ENCODE measurements at regions not wholly inside any gene's neighbourhood (a gene's known extent, or its start where the extent isn't known, plus 50 kb on each side); places are given as distances from the start of the nearest gene placed in this dataset.
"Not testable (repeated sequence)": the region's sequence is repeated elsewhere in the genome, so short reads cannot be mapped to it uniquely, and the experiment has no call there.

GRCh38 chr9:81361296-81361695 is 328.1 kb downstream of the TLE1 start:
- DNase-seq: no peak

GRCh38 chr9:81351166-81351565 is 338.2 kb downstream of the TLE1 start:
- no peak for DNase-seq

GRCh38 chr9:81344366-81344765 is 345.0 kb downstream of the TLE1 start:
- no peak for DNase-seq

DNA sequence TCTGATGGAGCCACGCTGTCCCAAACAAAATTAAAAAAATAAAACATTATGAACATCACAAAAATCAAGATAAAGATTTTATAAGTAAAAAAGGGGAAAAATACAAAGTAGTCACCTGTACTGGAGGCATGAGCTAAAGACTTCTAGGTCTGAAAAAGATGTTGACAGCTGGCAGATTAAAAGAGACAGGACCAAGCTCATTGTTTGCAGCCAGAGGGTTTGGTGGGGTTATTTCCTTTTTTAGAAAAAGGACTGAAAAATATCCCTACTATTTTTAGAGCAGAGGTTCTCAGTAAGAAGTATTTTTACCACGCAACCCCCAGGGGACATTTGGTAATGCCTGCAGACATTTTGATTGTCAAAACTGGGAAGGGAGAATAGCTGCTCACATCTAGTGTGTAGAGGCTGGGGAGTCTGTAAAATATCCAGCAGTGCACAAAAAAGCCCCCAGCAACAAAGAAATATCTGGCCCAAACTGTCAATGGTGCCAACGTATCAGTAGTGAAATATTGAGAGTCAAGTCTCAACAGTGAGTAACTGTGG is 353.4 kb downstream of the TLE1 start:
- no peak for DNase-seq

GRCh38 chr9:81321551-81321950 is 367.8 kb downstream of the TLE1 start:
- DNase-seq: no peak

DNA sequence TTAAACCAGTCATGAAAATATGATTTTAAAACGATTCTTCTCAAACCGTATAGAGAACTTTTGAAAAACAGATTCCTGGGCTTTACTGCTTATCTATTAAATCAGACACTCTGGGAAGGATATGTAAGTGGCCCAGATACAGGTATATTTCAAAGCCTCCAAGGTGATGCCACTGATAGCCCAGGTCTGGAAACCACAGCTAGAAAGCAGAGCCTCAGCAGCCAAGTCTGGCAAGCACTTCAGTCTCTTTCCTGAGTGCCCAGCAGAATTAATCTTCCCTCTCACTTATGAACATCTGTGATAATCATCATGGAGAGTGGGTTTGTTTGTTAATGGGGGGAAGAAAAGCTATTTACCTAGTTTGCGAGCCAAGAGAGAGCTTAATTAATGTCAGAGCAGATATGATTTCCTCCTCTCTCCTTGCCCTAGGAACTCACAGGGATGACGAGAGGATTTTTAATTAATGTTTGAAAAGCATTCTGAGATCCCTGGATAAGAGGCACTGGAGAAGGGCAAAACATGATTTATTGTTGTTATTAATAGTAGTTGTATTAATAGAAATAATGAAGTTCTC is 368.4 kb downstream of the TLE1 start:
- no peak for DNase-seq

DNA sequence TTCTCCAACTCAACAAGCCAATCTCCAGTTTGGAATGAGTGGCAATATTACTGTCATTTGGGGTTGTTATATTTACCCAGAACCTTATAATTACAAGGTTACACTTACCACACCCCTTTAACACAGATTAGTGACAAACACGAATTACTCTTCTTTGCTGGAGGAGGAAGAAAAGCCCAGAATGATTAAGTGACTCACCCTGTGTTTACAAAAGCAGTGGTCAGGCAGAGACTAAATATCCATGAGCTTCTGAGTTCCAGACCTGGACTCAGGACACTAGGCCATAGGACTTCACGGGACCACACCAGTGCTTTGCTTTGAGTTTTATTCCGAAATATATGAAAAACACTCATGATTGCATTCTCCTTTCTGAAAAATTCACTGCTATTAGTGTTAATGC is 370.8 kb downstream of the TLE1 start:
- no peak for DNase-seq

GRCh38 chr9:81317939-81318338 is 371.4 kb downstream of the TLE1 start:
- no peak for DNase-seq

DNA sequence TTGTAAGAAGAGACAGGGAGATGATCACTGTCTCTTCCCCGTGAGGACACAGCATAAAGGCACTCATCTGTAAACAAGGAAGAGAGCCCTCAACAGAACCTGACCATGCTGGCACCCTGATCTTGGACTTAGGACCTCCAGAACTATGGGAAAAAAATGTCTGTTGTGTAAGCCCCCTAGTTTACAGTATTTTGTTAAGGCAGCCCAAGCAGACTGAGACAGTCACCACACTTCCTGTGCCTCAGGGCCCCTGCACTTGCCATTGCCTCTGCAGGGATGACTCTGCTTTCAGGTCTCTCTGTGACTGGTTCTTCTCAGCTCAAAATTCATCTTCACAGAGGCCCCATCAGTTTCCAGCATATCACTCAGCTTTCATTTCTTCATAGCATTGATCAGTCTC is 372.1 kb downstream of the TLE1 start:
- DNase-seq: no peak

DNA sequence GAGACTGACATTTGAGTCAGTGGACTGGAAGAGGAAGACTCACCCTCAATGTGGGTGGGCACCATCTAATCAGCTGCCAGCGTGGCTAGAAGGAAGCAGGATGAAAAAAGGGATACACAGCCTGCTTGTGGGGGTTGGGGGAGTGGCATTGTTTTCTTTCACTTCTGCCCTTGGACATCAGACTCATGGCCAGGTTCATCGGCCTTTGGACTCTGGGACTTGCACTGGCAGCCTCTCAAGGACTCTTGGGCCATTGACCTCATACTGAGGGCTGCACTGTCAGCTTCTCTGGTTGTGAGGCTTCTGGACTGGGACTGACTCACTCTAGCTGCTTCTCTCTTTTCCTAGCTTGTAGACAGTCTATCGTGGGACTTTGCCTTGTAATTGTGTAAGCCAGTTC is 374.9 kb downstream of the TLE1 start:
- no peak for DNase-seq

GRCh38 chr9:81313877-81314276 is 375.5 kb downstream of the TLE1 start:
- no peak for DNase-seq

- no peak for DNase-seq
Measured at GRCh38 chr9:81312346-81312745, 377.0 kb downstream of the TLE1 start.

DNA sequence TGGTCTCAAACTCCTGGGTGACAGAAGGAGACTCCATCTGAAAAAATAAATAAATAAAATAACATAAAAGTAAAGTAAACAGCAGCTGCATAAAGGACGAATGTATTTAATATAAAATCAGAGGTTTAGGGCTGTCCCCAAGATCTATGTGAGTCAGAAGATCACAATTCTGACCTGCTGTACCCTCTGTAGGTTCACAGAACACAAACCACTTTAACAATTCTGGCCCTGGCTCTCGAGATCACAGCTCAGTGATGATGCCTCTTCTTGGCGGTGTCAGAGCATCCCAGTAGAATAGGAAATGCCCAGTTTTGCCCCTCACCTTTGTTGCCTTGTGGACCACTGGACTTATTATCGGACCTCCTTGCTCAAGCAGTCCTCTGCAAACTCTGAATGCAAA is 380.9 kb downstream of the TLE1 start:
- no peak for DNase-seq

DNA sequence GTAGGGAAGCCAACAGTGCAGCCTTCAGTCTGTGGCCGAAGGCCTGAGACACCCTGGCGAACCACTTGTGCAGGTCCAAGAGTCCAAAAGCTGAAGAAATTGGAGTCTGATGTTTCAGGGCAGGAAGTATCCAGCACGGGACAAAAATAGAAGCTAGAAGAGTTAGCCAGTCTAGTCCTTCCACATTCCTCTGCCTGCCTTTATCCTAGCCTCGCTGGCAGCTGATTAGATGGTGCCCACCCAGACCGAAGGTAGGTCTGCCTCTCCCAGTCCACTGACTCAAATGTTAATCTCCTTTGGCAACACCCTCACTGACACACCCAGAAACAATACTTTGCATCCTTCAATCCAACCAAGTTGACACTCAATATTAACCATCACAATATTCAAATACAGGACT is 381.6 kb downstream of the TLE1 start:
- DNase-seq: not testable (repeated sequence)

GRCh38 chr9:81305561-81306182 is 383.7 kb downstream of the TLE1 start:
- no peak for DNase-seq

GRCh38 chr9:81303658-81304057 is 385.7 kb downstream of the TLE1 start:
- DNase-seq: no peak

- no peak for DNase-seq
Measured at GRCh38 chr9:81293651-81294050, 395.7 kb downstream of the TLE1 start.

GRCh38 chr9:81292056-81292805 is 397.1 kb downstream of the TLE1 start:
- DNase-seq: no peak

DNA sequence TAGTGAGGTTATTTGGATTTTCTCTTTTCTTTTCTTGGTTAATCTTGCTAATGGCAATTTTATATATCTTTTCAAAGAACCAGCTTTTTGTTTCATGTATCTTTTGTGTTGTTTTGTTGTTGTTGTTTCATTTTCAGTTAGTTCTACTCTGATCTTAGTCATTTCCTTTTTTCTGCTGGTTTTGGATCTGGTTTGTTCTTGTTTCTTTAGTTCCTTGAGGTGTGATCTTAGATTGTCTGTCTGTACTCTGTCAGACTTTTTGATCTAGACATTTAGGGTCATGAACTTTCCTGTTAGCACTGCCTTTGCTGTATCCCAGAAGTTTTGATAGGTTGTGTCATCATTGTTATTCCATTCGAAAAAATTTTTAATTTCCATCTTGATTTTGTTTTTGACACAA is 399.7 kb downstream of the TLE1 start:
- no peak for DNase-seq

DNA sequence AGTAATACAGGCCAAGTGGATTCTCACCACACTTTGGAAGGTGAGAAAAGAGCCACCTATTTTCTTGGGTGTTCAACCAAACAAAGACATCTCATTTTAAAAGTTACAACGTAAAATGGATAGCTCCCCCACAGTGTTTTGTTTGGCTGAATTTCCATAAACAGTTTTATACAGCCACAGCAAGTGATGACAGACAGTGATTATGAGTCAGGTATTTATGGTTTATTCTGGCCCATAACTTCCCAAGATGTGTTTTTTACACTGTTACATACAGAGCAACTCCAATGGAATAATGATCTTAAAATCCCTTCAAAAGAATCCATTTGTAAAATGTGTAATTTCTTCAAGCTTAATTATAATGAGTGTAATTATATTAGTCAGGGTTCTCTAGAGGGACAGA is 421.3 kb downstream of the TLE1 start:
- no peak for DNase-seq

GRCh38 chr9:81266674-81267073 is 422.7 kb downstream of the TLE1 start:
- DNase-seq: no peak

GRCh38 chr9:81266086-81266485 is 423.3 kb downstream of the TLE1 start:
- DNase-seq: no peak

- no peak for DNase-seq
Measured at GRCh38 chr9:81264516-81264915, 424.8 kb downstream of the TLE1 start.
